CD4-positive, alpha-beta T cell treated with Interleukin-17A for 4 hours (primary cell): ENCODE measurements at regions not wholly inside any gene's neighbourhood (a gene's known extent, or its start where the extent isn't known, plus 50 kb on each side); places are given as distances from the start of the nearest gene placed in this dataset.
"Not testable (repeated sequence)": the region's sequence is repeated elsewhere in the genome, so short reads cannot be mapped to it uniquely, and the experiment has no call there.

Source experiments
- DNase-seq: peaks from one replicate; pipeline ENCODE4 v3.0.0-alpha.2; 2020; ENCODE audit warnings: mixed read lengths

- no peak for DNase-seq
These were observed 795.4 kb downstream of the SLC6A15 start for GRCh38 chr12:84117190-84117589.

DNA sequence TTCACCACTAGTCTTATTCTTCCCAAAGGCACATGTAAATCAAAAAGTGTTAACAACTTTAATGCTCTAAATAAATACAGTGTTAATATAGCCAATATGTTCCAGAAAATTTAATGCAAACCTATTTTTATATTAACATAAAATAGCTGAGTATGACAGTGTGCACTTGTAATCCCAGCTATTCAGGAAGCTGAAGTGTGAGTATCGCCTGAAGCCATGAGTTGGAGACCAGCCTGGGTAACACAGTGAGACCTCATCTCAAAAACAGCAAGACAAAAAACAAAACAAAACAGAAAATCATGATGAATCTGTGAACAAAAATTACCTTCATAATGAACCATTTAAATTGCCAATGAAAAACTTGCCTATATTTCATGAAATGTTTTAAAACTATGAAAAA is 798.9 kb downstream of the SLC6A15 start:
- DNase-seq, result no peak

DNA sequence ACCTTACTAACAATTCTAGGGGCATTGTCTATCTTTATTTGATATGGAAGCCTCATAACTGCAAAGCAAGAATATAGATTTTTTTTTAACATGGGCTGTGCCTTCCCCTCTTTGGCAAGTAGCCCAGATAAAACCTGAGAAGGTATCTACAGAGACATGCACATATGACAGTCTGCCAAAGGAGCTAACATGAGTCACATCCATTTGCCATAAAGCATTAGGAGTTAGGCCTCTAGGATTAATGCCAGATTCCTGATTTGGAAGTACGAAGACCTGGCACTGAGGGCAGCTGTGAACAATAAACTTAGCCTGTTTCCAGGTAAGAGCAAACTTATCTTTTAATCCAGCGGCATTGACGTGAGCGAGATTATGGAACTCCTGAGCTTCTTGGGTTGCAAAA is 808.7 kb downstream of the SLC6A15 start:
- DNase-seq, result not testable (repeated sequence)

- DNase-seq, result not testable (repeated sequence)
These were observed 810.6 kb downstream of the SLC6A15 start for GRCh38 chr12:84101963-84102362.

- not testable (repeated sequence) for DNase-seq
These were observed 813.0 kb downstream of the SLC6A15 start for GRCh38 chr12:84099591-84099990.

DNA sequence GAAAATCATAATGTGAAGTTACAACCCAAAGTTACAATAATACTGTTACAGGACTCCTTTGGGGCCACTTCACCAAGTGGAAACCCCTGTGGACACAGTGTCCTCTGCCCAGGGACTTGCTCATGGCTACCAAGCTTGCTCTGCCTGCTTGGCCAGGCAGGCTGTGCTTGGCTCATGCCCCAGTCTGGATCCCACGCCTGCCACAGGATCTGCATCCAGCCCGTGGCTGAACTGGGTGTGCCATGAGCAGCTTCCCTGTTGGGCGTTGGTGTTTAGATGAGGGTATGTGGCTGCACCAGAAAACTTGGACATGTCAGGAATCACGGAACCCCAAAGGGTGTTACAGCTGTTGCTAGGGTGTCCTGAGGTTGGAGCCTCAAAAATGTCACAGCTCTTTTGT is 820.9 kb downstream of the SLC6A15 start:
- no peak for DNase-seq

DNA sequence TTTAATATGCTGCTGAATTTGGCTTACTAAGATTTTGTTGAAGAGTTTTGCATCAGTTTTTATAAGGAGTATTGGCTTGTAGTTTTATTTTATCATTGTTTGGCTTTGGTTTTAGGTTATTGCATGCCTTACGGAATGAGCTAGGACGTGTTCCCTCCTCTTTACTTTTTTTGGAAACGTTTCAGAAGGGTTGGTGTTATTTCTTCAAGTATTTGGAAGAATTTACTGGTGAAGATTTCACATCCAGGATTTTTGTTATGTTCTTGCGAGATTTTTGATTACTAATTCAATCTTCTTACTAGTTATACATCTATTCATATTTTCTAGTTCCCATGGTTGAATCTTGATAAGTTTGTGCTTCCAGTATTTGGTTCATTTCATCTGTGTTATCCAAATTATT is 823.2 kb downstream of the SLC6A15 start:
- no peak for DNase-seq

GRCh38 chr12:84085046-84085445 is 827.6 kb downstream of the SLC6A15 start:
- DNase-seq, result no peak

DNA sequence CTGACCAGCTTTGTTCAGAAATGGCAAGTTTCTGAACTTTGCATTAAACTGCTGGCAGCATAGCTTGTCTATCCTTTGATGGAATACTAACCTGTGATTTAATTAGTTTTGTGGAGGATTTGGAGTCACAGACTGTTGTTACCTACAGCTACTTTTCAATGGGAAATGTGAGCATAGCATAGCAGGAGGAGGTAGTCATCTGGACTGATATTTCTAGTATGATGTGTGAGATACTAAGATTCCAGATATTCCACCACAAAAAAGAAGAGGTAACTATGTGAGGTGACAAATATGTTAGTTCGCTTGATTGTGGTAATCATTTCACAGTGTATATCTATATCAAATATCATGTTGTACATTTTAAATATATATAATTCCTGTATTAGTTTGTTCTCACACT is 833.0 kb downstream of the SLC6A15 start:
- DNase-seq, result no peak

GRCh38 chr12:84077679-84078078 is 834.9 kb downstream of the SLC6A15 start:
- DNase-seq, result no peak

DNA sequence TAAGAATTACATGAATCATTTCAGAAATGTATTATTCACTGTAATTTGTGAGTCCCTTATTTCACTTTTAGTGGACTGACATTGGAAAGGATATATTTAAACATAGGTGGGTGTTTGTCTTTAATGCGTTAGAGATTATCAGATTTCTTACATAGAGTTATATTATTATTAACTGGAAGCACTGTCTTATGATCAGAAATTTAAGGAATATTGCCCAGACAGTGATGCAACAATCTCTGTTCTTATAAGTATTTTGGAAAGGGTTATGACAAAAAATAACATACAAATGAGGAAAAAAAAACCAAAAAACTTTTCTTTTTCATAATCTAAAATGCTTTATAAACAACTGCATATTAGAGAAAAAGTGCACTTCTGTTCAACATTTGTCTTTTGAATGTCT is 836.6 kb downstream of the SLC6A15 start:
- DNase-seq, result no peak

GRCh38 chr12:84073401-84073800 is 839.2 kb downstream of the SLC6A15 start:
- no peak for DNase-seq

DNA sequence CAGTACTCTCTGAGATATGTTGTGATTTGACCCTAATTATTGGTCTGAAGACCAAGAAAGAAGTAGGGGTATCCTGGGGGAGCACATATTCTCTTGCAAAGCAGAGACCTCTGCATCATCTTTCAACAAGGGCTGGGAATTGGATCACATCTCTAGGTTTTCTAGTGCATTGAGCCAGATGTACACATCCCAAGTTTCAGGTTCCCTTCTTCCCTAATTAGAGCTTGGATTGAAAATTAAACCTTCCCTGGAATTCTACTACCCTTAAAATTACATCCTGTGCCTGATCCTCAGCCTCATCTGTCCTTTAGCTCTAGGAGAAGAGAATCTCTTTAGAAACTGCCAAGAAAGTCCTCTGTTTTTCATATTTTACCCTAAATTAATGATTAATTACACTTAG is 839.6 kb downstream of the SLC6A15 start:
- no peak for DNase-seq

DNA sequence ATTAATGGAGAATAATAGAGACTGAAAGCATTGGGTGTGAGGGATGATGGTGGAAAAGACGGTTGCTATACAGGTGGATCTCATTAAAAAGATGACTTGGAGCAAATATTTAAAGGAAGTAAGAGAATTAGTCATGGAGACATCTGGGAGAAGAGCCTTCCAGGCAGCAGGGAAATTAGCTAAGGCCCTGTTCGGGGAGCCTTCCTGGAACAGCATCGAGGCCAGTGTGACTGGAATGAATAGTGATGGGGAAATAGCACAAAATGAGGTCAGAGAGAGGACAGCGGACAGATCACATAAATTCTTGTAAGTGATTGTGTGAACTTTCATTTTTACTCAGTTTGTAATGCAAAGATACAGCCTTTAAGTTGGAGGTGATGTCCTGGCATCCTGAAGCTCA is 842.3 kb downstream of the SLC6A15 start:
- no peak for DNase-seq

DNA sequence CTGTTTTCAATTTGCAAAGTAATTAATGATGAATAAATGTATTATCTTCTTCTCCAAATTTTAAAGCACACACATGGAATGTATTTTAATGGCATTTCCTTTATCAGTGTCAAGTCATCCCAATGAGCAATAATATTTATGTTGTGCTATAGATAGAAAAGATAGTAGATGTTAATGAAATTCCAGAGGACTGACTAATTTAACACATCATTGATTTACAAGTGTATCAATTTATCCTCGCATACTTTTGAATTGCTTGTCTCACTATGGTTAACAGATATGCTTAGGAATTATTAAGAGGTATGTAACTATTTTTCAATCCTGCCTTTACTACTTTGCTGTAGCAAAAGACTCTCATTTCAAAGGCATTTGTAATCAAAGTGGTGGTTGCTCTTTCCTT is 842.9 kb downstream of the SLC6A15 start:
- DNase-seq, result no peak

GRCh38 chr12:84069198-84069597 is 843.4 kb downstream of the SLC6A15 start:
- no peak for DNase-seq

DNA sequence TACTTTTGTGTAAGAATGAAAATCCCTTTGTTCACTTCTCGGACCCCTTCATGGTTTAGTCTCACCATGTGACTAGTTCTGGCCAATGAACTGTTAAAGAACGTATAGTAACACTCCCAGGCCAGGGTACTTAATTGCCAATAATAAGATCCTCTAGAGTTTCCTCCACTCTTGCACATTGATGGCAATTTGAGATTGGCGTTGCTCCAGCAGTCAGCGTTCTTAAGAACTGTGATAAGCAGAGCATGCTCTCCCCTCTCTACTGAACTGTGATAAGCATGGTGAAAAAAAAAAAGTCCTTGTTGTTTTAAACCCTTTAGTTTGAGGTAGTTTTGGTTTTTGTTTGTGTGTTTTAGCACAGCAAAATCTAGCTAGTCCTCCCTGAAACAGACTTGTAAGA is 854.5 kb downstream of the SLC6A15 start:
- no peak for DNase-seq

GRCh38 chr12:84054811-84055210 is 857.8 kb downstream of the SLC6A15 start:
- DNase-seq, result no peak

DNA sequence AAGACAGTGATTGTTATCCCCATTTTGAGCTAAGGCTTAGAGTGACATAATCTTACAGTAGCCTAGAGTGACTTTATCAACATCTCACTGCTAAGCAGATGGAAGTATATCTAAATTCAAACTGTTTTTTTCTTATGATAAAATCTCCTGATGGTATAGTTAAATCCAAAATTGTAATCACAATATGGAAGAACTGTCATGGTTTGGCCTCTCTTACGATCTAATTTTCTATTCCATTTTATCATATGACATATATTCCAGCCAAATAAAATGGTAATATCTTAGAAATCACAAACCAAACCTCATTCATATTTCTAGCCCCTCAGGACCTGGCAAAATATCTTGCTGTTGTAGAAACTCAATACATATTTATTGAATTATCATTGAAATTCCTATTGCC is 864.7 kb downstream of the SLC6A15 start:
- no peak for DNase-seq

- DNase-seq, result no peak
These were observed 865.7 kb downstream of the SLC6A15 start for GRCh38 chr12:84046859-84047258.

DNA sequence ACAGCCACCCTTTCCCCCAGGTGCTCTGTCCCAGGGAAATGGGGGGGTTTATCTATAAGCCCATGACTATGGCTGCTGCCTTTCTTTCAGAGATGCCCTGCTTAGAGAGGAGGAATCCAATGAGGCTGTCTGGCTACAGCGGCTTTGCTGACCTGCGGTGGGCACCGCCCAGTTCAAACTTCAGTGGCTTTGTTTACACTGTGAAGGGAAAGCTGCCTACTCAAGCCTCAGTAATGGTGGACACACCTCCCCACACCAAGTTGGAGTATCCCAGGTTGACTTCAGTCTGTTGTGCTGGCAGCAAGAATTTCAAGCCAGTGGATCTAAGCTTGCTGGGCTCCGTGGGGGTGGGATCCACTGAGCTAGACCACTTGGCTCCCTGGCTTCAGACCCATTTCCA is 869.2 kb downstream of the SLC6A15 start:
- no peak for DNase-seq

DNA sequence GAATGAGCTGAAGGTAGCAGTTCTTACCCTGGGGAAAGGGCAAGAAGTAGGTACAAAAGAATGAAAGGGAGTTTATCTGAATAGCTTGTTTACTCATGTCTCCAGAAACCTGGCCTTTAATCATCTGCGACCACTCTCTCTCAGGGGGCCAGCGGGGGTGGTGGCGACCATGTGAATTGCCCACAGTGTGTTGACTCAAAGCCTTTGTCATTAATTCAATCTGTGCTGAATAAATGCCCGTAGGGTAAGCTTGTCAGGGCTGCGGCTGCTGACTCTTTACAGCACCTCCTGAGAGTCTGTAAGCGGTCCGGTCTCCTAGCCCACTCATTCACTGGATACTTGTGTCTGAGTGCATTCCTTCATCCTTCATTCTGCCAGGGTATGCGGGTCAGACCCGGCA is 874.4 kb downstream of the SLC6A15 start:
- DNase-seq, result no peak

- no peak for DNase-seq
These were observed 875.7 kb downstream of the SLC6A15 start for GRCh38 chr12:84036912-84037311.

- no peak for DNase-seq
These were observed 876.8 kb downstream of the SLC6A15 start for GRCh38 chr12:84035766-84036165.

DNA sequence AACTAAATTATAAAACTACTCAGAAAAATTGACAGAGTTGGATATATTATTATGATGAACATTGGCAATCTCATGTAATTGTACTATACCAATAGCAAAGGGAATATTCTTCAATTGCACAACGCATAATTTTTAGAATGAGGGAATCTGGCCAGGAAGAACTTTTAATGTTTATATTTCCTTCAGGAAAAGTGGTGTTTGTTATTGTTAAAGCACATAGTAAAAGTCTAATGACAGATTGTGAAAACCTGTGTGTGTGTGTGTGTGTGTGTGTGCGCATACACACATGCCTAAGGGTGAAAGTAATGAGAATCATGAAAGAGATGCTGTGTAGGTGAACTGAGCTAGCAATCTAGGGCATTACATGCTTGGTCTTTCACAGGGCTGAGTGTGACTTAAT is 877.7 kb downstream of the SLC6A15 start:
- no peak for DNase-seq

- DNase-seq, result no peak
These were observed 879.4 kb downstream of the SLC6A15 start for GRCh38 chr12:84033162-84033561.
